ENCODE measurements at regions not wholly inside any gene's neighbourhood (a gene's known extent, or its start where the extent isn't known, plus 50 kb on each side); places are given as distances from the start of the nearest gene placed in this dataset.

- TF ChIP-seq CTCF (IDR thresholded peaks at IDR 0.05; ENCODE audit: low read depth, low read length, missing control alignments) = no peak
- DNase-seq (ENCODE audit: extremely low read depth, low read depth) = no peak
- no peak overlapping the region for H3K4me3 ChIP-seq (replicated peaks; ENCODE audit: low read depth, low read length)
These were observed 356.8 kb upstream of the DMAC1 start for GRCh38 chr9:8156346-8156745.

- no peak overlapping the region for H3K4me3 ChIP-seq (replicated peaks; ENCODE audit: low read depth, low read length)
- no peak for TF ChIP-seq CTCF (IDR thresholded peaks at IDR 0.05; ENCODE audit: low read depth, low read length, missing control alignments)
- DNase-seq (ENCODE audit: extremely low read depth, low read depth) = no peak
These were observed 356.1 kb upstream of the DMAC1 start for GRCh38 chr9:8155706-8156105.

- no peak for DNase-seq (ENCODE audit: extremely low read depth, low read depth)
- TF ChIP-seq CTCF (IDR thresholded peaks at IDR 0.05; ENCODE audit: low read depth, low read length, missing control alignments) = no peak
- H3K4me3 ChIP-seq (replicated peaks; ENCODE audit: low read depth, low read length) = no peak overlapping the region
These were observed 344.1 kb upstream of the DMAC1 start for GRCh38 chr9:8143677-8144076.

DNA sequence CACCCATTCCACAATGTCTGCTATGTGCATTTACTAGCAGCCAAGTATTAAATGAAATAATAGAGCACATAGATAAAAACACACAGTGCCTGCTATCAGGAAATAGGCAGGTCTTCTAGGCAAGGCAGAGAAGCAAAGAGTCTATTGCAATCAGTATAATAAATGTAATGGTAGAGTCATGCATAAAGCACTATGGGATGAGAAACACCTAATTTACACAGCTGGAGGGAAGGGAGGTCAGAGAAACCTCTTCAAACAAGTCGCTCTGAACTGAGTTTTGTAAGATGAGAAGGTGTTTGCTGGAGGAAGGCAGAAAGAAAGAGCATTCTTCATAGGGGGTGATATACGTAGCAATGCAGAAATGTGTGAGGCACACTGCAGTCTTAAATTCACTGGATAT, 341.0 kb upstream of the DMAC1 start:
- TF ChIP-seq CTCF (IDR thresholded peaks at IDR 0.05; ENCODE audit: low read depth, low read length, missing control alignments) = no peak
- DNase-seq (ENCODE audit: extremely low read depth, low read depth) = no peak
- H3K4me3 ChIP-seq (replicated peaks; ENCODE audit: low read depth, low read length) = no peak overlapping the region

- no peak overlapping the region for H3K4me3 ChIP-seq (replicated peaks; ENCODE audit: low read depth, low read length)
- TF ChIP-seq CTCF (IDR thresholded peaks at IDR 0.05; ENCODE audit: low read depth, low read length, missing control alignments) = no peak
- no peak for DNase-seq (ENCODE audit: extremely low read depth, low read depth)
These were observed 340.2 kb upstream of the DMAC1 start for GRCh38 chr9:8139756-8140155.

DNA sequence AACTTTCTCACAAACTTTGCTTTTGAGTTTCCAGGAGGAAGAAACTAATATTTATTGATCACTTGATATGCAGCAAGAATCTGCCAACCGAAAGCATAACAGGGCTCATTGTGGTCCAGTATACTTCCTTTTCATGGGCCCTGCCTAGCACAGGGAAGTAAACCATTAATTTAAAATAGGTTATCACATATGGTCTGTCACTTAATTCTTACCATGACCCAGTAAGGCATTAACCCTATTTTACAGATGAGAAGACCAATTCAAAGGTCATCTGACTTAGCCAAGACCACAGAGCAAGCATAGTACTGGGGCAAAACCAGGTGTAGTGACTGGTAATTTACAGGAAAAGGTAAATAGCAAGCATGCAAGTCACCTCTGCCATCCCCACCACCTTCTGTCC, 336.9 kb upstream of the DMAC1 start:
- no peak for TF ChIP-seq CTCF (IDR thresholded peaks at IDR 0.05; ENCODE audit: low read depth, low read length, missing control alignments)
- DNase-seq (ENCODE audit: extremely low read depth, low read depth) = no peak
- no peak overlapping the region for H3K4me3 ChIP-seq (replicated peaks; ENCODE audit: low read depth, low read length)

- no peak for TF ChIP-seq CTCF (IDR thresholded peaks at IDR 0.05; ENCODE audit: low read depth, low read length, missing control alignments)
- H3K4me3 ChIP-seq (replicated peaks; ENCODE audit: low read depth, low read length) = no peak overlapping the region
- DNase-seq (ENCODE audit: extremely low read depth, low read depth) = no peak
These were observed 335.1 kb upstream of the DMAC1 start for GRCh38 chr9:8134635-8135034.

All from HFF-Myc (cell line).